ENCODE measurements at regions not wholly inside any gene's neighbourhood (a gene's known extent, or its start where the extent isn't known, plus 50 kb on each side); places are given as distances from the start of the nearest gene placed in this dataset.

DNA sequence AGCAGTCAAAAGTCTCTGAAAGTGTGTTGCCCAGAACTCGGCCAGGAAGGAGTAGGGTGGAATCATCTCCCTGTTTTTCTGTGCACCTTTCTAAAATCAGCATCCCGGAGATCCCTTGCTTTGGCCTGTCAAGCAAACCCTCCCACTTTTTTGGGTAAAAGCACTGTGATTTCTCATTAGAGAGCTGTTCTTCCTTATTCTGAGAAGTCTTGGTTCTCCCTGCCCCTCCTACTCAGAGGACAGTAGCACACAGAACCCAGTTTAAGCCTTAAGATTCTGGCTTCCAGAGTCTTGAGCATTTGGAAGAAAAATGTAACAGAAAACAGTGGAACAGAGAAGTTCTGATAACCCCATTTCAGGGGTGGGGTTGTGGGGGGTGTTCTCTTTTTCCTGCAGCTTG is 52.6 kb upstream of the KATNAL1 start:
- TF ChIP-seq, protein P1, sequence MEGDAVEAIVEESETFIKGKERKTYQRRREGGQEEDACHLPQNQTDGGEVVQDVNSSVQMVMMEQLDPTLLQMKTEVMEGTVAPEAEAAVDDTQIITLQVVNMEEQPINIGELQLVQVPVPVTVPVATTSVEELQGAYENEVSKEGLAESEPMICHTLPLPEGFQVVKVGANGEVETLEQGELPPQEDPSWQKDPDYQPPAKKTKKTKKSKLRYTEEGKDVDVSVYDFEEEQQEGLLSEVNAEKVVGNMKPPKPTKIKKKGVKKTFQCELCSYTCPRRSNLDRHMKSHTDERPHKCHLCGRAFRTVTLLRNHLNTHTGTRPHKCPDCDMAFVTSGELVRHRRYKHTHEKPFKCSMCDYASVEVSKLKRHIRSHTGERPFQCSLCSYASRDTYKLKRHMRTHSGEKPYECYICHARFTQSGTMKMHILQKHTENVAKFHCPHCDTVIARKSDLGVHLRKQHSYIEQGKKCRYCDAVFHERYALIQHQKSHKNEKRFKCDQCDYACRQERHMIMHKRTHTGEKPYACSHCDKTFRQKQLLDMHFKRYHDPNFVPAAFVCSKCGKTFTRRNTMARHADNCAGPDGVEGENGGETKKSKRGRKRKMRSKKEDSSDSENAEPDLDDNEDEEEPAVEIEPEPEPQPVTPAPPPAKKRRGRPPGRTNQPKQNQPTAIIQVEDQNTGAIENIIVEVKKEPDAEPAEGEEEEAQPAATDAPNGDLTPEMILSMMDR (conservative IDR thresholded peaks at IDR 0.05; ENCODE audit: low read depth, low read length): no peak
- no peak for DNase-seq (ENCODE audit: low read depth)
- no peak overlapping the region for H3K4me3 ChIP-seq (ENCODE audit: low read length)

DNA sequence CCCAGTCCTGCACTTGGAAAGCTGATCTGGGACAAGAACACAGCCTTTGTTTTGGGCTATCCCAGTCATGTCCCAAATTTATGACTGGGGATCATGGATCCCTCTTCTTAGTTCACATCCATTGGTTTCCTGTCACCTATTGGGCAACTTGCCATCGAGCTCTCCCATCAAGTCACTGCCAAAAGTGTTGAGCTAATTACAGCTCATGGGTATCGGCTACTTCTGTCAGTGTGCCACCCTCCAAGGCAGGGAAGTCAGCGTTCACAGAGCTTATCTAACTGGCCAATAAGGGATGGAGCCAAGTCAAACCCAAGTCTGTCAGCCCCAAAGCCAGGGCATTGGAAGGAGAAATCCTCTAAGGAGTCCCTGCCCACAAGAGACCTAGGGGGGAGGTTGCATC is 53.2 kb upstream of the KATNAL1 start:
- H3K4me3 ChIP-seq (ENCODE audit: low read length): no peak overlapping the region
- no peak for DNase-seq (ENCODE audit: low read depth)
- TF ChIP-seq, protein P1 (conservative IDR thresholded peaks at IDR 0.05; ENCODE audit: low read depth, low read length): no peak

DNA sequence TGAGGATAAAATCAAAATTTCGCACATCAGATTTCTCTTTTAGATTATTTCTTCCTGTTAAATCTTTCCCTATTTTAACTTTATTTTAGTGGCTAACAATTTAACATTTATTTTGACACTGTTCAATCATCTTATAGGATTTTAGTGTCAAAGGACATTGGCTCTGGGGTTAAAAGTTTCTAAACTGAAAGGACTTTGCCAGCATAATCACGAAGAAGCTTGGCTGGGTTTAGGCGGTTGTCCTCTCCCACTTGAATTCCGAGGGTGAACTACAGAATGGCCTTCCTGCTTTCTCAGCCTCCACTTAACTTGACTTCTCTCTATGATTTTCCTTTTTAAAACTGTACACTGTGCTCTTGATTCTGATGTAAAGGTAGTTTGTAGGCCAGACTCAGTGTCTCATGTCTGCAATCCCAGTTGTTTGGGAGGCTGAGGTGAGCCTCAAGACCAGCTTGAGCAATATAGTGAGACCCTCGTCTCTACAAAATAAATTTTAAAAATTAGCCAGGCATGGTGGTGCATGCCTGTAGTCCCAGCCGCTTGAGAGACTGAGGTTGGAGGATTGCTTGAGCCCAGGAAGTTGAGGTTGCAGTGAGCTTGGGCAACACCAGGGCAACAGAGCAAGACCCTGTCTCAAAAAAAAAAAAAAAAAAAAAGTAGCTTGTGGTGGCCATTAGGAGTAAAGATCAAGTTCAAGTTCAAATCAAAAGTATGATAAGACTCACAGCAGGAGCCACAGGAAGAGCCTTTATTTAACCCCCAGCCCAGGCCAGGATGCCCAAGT is 54.8 kb upstream of the KATNAL1 start:
- H3K4me3 ChIP-seq (ENCODE audit: low read length): no peak overlapping the region
- no peak for DNase-seq (ENCODE audit: low read depth)
- TF ChIP-seq, protein P1 (conservative IDR thresholded peaks at IDR 0.05; ENCODE audit: low read depth, low read length): no peak

DNA sequence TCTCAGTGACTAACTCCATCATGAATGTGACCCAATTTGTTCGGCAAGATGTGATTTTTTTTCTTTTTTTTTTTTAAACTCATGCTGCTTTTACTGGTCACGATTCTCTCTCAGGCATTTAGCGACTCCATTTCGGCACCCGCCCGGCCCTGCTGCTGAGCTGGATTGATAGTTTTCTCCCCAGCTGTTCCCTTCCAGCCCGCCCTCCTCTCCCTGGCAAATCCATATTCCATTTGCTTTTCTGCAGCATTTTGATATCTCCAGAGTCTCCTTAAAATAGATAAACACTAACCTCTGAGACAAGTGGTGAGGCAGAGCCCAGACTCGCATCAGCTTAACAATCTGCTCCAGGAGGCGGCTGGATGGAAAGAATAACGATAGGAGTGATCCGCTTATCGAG is 55.5 kb upstream of the KATNAL1 start:
- H3K4me3 ChIP-seq (ENCODE audit: low read length): no peak overlapping the region
- TF ChIP-seq, protein P1 (conservative IDR thresholded peaks at IDR 0.05; ENCODE audit: low read depth, low read length): no peak
- DNase-seq (ENCODE audit: low read depth): no peak

DNA sequence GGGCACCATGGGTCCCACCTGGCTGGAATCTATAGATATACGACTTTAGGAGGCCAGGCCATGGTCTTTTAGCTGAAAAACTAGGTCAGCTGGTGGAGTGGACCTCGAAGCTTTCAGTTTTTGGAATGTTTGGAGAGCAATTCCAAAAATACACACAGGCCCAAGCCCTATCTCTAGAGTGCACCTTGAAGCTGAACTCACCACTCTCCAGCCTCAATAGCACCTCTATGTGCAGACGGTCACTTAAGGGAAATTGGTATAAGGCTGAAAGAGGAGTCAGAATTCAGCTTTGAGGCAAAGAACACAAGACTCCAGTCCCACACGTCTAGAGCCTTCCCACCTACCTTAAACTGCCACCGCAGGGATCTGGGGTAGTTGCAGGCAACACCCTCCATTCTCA is 56.4 kb upstream of the KATNAL1 start:
- no peak overlapping the region for H3K4me3 ChIP-seq (ENCODE audit: low read length)
- no peak for DNase-seq (ENCODE audit: low read depth)
- TF ChIP-seq, protein P1 (conservative IDR thresholded peaks at IDR 0.05; ENCODE audit: low read depth, low read length): no peak

DNA sequence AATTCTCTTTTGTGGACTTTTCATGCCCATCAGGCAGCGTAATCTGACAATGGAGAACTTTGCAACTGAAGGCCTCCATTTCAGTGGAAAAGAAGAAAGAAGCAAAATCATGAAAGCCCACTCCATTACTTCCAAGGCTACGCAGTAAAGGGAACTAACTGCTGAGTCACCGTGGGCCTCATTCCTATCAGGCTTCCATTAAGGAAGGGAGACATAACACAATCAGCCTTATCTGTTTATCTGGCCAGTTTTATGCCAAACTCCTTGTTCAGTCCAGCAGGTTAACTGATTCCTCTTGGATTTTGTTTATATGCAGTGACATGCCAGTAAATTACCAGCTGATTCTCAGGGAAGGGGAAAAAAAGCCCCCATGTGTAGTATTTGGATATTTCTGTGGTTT is 56.8 kb upstream of the KATNAL1 start:
- no peak for DNase-seq (ENCODE audit: low read depth)
- TF ChIP-seq, protein P1 (conservative IDR thresholded peaks at IDR 0.05; ENCODE audit: low read depth, low read length): no peak
- H3K4me3 ChIP-seq (ENCODE audit: low read length): no peak overlapping the region

DNA sequence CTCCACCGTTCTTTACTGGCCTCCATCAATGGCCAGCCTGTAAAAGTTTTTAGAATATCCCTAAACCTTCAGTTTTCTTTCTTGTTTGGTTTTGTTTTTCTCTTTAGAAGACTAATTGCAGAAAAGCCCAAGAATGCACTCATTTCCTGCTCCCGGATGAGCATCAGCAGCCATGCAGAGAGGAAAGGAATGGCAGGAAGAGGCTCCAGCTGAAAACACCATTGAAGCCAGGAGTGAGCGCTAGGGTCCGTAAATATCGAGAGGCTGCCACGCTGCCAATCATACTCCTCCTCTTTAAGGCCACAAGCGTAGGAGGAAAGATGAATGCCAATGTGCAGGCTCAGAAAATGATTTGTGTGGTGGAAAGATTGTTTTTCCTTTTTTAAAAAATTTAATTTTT is 57.4 kb upstream of the UBE2L5 start:
- no peak for DNase-seq (ENCODE audit: low read depth)
- H3K4me3 ChIP-seq (ENCODE audit: low read length): no peak overlapping the region

More for the DNA sequence above, 57.4 kb upstream of the UBE2L5 start:
- TF ChIP-seq, protein P1 (conservative IDR thresholded peaks at IDR 0.05; ENCODE audit: low read depth, low read length): no peak
